Stimulated activated naive CD4-positive, alpha-beta T cell treated with Interleukin-2 at 50 U/mL for 16 hours (primary cell): ENCODE measurements at regions not wholly inside any gene's neighbourhood (a gene's known extent, or its start where the extent isn't known, plus 50 kb on each side); places are given as distances from the start of the nearest gene placed in this dataset.
"Not testable (repeated sequence)": the region's sequence is repeated elsewhere in the genome, so short reads cannot be mapped to it uniquely, and the experiment has no call there.

Experiments used
- DNase-seq: peaks from one replicate; lab custom pipeline; 2025; lab: John Stamatoyannopoulos, UW

DNA sequence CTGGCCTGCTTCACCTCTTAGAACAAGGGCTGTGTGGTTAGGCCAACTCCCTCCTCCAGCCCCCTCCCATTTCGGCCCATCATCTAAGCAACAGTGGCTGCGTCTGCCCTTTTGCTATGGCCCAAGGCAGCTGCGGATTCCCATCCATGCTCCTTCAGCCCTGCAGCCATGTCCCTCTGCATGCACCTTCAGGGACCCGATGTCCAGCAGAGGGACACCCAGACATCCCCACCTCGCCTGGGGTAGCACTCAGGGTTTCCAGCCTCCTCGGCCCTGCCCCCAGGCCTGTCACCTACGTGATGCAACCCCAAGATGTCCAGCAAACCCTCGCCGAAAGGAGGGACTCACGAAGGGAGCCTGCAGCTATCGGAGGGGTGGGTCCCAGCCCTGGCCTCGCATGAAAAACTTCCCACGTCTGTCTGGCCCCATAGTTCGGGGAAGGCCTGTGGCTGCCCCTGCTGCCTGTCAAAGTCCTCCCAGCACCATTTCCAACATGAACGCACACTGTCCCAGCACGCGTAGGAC is 194.4 kb downstream of the CTTN start:
- DNase-seq = no peak

DNA sequence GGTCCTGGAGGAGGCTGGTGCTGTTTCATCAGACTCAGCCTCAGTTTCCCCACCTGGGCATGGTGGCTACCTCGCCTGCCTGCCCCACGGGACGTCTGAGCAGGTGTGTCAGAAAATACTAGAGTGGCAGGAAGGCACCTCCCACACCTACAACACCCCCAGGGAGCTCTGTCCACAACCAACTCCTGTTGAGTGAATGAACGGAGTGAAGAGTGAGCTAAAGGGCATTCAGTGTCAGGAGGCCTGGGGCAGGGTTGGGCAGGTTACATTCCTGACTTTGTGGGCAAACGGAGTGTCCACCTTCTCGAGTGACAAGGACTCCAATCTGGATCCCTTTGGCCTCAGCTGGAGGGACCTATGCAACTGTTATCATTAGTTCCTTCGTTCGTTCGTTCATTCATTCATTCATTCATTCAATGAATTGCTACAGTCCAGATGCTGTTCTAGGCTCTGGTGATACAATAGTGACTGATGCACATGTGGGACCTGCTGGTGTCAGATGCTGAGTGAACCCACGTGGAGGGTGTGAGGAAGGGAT is 195.2 kb downstream of the CTTN start:
- DNase-seq = no peak

- no peak for DNase-seq
Measured at GRCh38 chr11:70594031-70594430, 195.7 kb downstream of the CTTN start.

DNA sequence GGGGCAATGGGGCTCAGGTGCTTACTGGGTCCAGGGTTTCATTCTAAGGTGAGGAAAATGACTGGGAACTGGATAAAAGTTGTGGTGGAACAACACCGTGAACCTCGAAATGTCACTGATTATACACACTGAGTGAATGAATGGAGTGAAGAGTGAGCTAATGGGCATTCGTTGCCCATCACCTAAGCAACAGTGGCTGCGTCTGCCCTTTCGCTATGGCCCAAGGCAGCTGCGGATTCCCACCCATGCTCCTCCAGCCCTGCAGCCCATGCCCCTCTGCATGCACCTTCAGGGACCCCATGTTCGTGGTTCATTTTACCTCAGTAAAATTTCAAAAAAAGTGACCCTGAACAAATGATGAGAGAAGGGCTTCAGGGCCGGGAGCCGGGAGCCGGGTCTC is 196.3 kb downstream of the CTTN start:
- DNase-seq = no peak

- DNase-seq = no peak
Measured at GRCh38 chr11:70595016-70595415, 196.7 kb downstream of the CTTN start.

DNA sequence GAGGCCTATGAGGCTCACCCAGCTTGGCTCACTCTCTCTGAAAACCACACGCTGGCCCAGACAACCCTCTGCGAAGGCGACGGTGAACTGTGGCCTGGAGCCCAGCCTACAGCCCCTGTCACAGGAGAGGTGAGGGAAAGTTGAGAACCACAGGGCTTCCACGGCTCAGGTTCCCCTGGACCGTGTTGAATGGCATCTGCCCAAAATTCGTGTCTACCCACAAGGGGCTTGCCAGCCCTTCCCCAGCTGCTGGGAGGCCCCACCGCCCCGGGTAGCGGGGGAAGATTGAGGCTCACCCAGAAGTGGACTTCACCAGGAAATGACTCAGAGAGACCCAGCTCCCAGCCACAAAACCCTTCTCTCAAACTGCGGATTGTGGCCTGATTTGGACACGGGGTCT is 197.1 kb downstream of the CTTN start:
- DNase-seq = no peak

- no peak for DNase-seq
Measured at GRCh38 chr11:70596091-70596490, 197.8 kb downstream of the CTTN start.

DNA sequence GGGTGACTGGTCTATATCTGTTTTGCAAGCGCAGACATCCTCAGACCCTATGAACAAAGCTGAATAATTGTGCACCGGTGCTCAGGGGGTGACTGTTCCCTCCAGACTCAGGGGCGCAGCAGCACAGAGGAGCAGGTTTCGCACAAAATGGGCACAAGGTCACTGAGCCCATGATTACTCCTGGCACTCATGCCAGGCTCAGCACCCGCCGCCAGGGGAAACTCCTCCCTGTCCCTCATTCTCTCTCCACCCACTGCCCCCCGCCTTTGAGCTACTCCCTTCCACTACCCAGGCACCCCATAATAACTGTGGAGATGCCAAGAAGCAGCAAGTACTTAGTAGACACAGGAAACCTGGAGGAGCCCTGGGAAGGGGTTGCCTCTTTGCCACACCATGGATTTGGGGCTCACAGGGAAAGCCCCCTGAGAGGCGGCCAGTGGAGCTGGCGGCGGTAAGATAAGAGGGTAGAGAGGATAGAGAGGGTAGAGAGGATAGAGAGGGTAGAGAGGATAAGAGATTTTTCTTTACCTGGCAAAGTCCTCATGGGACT is 198.8 kb downstream of the CTTN start:
- DNase-seq = no peak

DNA sequence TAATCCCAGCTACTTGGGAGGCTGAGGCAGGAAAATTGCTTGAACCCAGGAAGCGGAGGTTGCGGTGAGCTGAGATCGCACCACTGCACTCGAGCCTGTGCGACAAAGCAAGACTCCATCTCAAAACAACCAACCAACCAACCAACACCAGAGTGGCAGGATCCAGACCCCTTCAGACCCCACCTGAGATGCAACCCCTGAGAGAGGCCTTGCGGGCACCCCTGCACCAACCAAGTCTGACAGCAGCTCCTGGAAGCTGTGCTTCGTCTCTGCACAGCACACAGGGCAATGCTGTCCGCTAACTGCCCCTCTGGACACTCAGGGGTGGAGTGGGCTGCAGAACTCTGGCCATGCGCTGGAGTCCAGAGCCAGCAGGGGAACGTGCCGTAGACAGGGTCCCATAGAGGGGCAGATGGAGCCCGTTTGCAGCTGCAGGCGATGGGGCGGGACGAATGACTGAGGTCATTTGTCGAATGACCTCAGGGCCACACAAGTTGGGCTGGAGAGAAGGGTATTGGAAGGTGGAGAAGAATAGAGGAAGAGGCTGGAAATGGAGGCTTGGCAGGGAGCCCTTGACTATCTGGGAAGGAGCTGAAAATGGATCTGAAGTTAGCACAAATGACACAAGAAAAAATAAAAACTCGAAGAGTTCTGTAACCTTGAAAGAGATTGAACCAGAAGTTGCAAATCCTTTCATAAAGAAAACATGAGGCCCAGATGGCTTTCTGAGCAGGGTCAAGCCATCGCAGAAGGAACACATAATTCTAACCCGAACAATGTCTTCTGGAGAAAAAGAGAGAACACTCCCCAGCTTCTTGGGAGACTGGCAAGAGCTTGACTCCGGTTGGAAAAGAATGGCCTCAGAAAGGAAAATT is 199.7 kb downstream of the CTTN start:
- DNase-seq = no peak

DNA sequence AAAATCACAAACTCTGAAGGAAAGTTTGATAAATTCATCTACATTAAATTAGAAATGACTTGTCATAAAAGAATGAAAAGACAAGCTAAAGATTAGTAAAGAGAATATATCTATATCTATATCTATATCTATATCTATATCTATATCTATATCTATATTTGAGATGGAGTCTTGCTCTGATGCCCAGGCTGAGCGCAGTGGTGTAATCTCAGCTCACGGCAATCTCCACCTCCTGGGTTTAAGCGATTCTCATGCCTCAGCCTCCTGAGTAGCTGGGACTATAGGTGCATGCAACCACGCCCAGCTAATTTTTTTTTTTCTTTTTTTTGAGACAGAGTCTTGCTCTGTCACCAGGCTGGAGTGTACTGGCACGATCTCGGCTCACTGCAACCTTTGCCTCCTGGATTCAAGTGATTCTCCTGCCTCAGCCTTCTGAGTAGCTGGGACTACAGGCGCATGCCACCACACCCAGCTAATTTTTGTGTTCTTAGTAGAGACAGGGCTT is 202.6 kb downstream of the CTTN start:
- DNase-seq = not testable (repeated sequence)

GRCh38 chr11:70601861-70602538 is 203.7 kb downstream of the CTTN start:
- DNase-seq = no peak

GRCh38 chr11:70603114-70603755 is 204.9 kb downstream of the CTTN start:
- DNase-seq = no peak

GRCh38 chr11:70603756-70604211 is 205.5 kb downstream of the CTTN start:
- DNase-seq = no peak

GRCh38 chr11:70604221-70604620 is 205.9 kb downstream of the CTTN start:
- DNase-seq = no peak

DNA sequence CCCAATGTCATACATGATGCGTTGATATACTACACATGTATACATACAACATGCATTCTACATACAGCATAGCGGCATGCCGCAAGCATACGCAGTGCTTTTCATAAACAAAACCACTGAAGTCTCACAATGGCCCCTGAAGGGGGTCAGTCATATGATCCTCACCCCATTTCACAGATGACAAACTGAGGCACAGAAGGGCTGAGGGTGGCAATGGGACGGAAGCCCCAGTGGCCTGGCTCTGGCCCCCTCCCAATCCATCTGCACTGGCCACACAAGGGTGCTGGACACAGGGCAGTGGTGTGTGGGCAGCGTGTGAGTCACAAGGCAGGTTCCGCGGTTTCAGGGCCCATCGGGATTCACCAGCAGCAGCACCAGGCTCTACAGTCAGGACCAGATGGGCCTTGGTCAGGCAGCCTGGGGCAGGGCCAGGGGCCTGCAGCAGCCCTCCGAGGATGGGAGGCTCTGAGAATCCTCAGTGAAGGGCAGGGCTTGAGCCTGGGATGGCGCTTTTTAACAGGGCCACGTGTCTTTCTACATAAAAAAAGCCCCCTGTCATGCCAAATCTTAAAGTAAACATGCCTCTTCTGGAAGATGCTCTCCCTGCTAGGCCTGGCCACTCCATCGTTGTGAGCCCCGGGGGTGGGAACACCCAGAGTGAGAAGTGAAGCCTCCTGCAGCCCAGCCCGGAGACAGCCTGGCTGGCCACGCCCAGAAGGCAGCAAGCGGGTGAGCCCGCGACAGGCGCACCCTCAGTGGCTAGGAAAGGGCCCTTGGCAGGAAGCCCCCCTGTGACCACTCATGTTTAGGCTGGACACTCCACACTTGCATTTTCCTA is 206.5 kb downstream of the CTTN start:
- DNase-seq = no peak

DNA sequence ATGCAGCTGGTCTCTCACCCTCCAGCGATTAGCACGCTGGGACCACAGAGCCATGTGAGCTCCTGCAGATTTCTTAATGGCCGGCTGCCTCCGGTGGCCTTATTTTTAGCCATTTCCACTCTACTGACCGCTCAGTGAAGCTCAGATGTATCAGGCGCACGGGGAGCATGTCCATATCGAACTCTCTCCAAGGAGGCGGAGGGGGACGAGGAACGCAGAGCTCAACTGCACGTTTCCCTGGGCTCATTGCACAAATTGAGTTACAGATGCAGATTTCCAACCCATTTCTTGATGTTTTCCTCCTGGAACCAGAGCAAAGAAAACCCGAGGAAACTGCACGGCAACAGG is 207.1 kb downstream of the CTTN start:
- DNase-seq = no peak

- DNase-seq = no peak
Measured at GRCh38 chr11:70605846-70606245, 207.5 kb downstream of the CTTN start.

DNA sequence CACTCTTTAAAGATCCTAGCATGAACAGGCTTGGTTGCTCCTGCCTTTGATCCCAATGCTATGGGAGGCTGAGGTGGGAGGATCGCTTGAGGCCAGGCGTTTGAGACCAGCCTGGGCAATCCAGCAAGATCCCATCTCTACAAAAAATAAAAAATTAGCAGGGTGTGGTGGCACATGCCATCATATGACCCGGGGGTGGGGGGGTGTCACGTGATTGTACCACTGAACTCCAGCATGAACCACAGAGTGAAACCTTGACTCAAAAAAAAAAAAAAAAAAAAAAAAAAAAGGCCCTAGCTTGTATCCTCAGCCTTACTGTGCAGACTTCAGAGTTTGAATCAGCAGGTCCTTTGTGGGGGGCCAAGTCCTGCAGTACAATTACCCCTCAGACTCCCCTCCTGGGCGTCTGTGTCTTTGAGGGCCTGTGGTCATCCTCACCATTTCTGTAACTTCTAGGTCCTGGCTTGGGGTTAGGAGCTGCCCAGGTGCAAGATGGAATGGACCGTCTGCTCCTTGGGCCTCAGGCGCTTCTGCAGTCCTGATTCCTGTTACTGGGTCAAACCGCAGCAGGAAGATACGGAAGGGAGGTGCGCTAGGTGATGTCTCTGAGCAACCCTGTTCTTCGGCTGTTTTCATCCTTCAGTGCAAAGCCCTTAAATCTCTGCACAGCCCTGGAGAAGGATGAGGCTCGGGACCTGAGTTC is 208.1 kb downstream of the CTTN start:
- DNase-seq = no peak

GRCh38 chr11:70606951-70607330 is 208.6 kb downstream of the CTTN start:
- no peak for DNase-seq

GRCh38 chr11:70607561-70607960 is 209.2 kb downstream of the CTTN start:
- DNase-seq = no peak
